Daoy (cell line): ENCODE measurements at regions not wholly inside any gene's neighbourhood (a gene's known extent, or its start where the extent isn't known, plus 50 kb on each side); places are given as distances from the start of the nearest gene placed in this dataset.

ENCODE experiments used
- DNase-seq: peaks from one replicate; pipeline ENCODE4 v3.0.0-alpha.2; 2015; ENCODE audit warnings: low read depth

GRCh38 chr21:15241997-15242736, 177.4 kb upstream of the NRIP1 start:
- no peak for DNase-seq

- no peak for DNase-seq
Measured at GRCh38 chr21:15242906-15243305, 178.1 kb upstream of the NRIP1 start.

- DNase-seq, result no peak
Measured at GRCh38 chr21:15243406-15243805, 178.6 kb upstream of the NRIP1 start.

- DNase-seq, result no peak
Measured at GRCh38 chr21:15247613-15248012, 182.8 kb upstream of the NRIP1 start.

GRCh38 chr21:15249285-15249993, 184.6 kb upstream of the NRIP1 start:
- DNase-seq, result no peak

GRCh38 chr21:15250384-15250783, 185.6 kb upstream of the NRIP1 start:
- DNase-seq, result no peak

GRCh38 chr21:15252431-15252830, 187.6 kb upstream of the NRIP1 start:
- DNase-seq, result no peak

GRCh38 chr21:15254111-15254510, 189.3 kb upstream of the NRIP1 start:
- no peak for DNase-seq

- no peak for DNase-seq
Measured at GRCh38 chr21:15255261-15255660, 190.5 kb upstream of the NRIP1 start.

- no peak for DNase-seq
Measured at GRCh38 chr21:15255763-15256162, 191.0 kb upstream of the NRIP1 start.

GRCh38 chr21:15256996-15257395, 192.2 kb upstream of the NRIP1 start:
- DNase-seq, result no peak

- DNase-seq, result no peak
Measured at GRCh38 chr21:15257646-15258045, 192.8 kb upstream of the NRIP1 start.

- DNase-seq, result no peak
Measured at GRCh38 chr21:15259824-15260223, 195.0 kb upstream of the NRIP1 start.

- DNase-seq, result no peak
Measured at GRCh38 chr21:15260604-15261003, 195.8 kb upstream of the NRIP1 start.

GRCh38 chr21:15264084-15264665, 199.4 kb upstream of the NRIP1 start:
- no peak for DNase-seq

GRCh38 chr21:15272171-15272570, 207.4 kb upstream of the NRIP1 start:
- no peak for DNase-seq

GRCh38 chr21:15272591-15272990, 207.8 kb upstream of the NRIP1 start:
- DNase-seq, result no peak

- no peak for DNase-seq
Measured at GRCh38 chr21:15273244-15273643, 208.4 kb upstream of the NRIP1 start.

- DNase-seq, result no peak
Measured at GRCh38 chr21:15274701-15275485, 210.1 kb upstream of the NRIP1 start.

- DNase-seq, result no peak
Measured at GRCh38 chr21:15275615-15276235, 210.9 kb upstream of the NRIP1 start.

GRCh38 chr21:15276243-15276642, 211.4 kb upstream of the NRIP1 start:
- no peak for DNase-seq

- DNase-seq, result no peak
Measured at GRCh38 chr21:15277466-15277865, 212.7 kb upstream of the NRIP1 start.
